Neutrophil (primary cell): ENCODE measurements at regions not wholly inside any gene's neighbourhood (a gene's known extent, or its start where the extent isn't known, plus 50 kb on each side); places are given as distances from the start of the nearest gene placed in this dataset.

Experiments
- H3K27ac ChIP-seq: fragments of 200-600 bp; sonication (generic); 2 replicates; pipeline ENCODE4 v1.5.1; 2016; ENCODE audit warnings: mild to moderate bottlenecking, moderate library complexity
- H3K27me3 ChIP-seq: fragments of 200-600 bp; sonication (generic); 2 replicates; pipeline ENCODE4 v1.6.0; 2016; ENCODE audit warnings: mild to moderate bottlenecking
- H3K36me3 ChIP-seq: fragments of 200-600 bp; sonication (generic); 2 replicates; pipeline ENCODE4 v1.5.1; 2017
- H3K4me1 ChIP-seq, 2 experiments: fragments of 200-600 bp in 1 of 2; sonication (generic) in 1 of 2; 1 replicate in 1 of 2; 2 replicates in 1 of 2; pipeline versions ENCODE4 v1.5.1 to v1.6.1; 2013 to 2016; ENCODE audit warnings: low read depth in 1 of 2, low read length in 1 of 2, mild to moderate bottlenecking in 1 of 2, moderate library complexity in 1 of 2; ENCODE audit not compliant: control insufficient read depth in 1 of 2, insufficient read depth in 1 of 2
- H3K4me3 ChIP-seq, 2 experiments: fragments of 200-600 bp in 1 of 2; sonication (generic) in 1 of 2; 1 replicate in 1 of 2; 2 replicates in 1 of 2; pipeline ENCODE4 v1.5.1; 2013 to 2016; ENCODE audit warnings: low read depth in 1 of 2, low read length in 1 of 2, mild to moderate bottlenecking in 1 of 2, moderate library complexity in 1 of 2
- H3K9me3 ChIP-seq: fragments of 200-600 bp; sonication (generic); 2 replicates; pipeline ENCODE4 v1.5.1; 2016
- TF ChIP-seq, protein P1 (sequence below): fragments of 200-600 bp; sonication (generic); IDR thresholded peaks from 2 replicates; pipeline ENCODE4 v1.5.1; 2016; ENCODE audit warnings: antibody characterized with exemption

GRCh38 chr7:50145226-50145625, 52.2 kb upstream of the ZPBP start:
- no peaks in the 10 kb centered on the region for H3K36me3 ChIP-seq
- no peaks in the 10 kb centered on the region for H3K27me3 ChIP-seq
- H3K4me3 ChIP-seq = no peak overlapping the region
- H3K27ac ChIP-seq = no peak overlapping the region
- no peaks in the 10 kb centered on the region for H3K9me3 ChIP-seq
- peaks cover 0 to 4% of the 10 kb centered on the region in 2 experiments for H3K4me1 ChIP-seq
- TF ChIP-seq, protein P1, sequence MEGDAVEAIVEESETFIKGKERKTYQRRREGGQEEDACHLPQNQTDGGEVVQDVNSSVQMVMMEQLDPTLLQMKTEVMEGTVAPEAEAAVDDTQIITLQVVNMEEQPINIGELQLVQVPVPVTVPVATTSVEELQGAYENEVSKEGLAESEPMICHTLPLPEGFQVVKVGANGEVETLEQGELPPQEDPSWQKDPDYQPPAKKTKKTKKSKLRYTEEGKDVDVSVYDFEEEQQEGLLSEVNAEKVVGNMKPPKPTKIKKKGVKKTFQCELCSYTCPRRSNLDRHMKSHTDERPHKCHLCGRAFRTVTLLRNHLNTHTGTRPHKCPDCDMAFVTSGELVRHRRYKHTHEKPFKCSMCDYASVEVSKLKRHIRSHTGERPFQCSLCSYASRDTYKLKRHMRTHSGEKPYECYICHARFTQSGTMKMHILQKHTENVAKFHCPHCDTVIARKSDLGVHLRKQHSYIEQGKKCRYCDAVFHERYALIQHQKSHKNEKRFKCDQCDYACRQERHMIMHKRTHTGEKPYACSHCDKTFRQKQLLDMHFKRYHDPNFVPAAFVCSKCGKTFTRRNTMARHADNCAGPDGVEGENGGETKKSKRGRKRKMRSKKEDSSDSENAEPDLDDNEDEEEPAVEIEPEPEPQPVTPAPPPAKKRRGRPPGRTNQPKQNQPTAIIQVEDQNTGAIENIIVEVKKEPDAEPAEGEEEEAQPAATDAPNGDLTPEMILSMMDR = no peak
